T-helper 17 cell (primary cell): ENCODE measurements at regions not wholly inside any gene's neighbourhood (a gene's known extent, or its start where the extent isn't known, plus 50 kb on each side); places are given as distances from the start of the nearest gene placed in this dataset.

Experiments
- ATAC-seq: fragments of 150-1000 bp; cut with Tn5 transposase; 2 replicates; pipeline ENCODE4 v1.10.0; 2021; ENCODE audit warnings: mild to moderate bottlenecking, moderate library complexity
- DNase-seq, 3 donors: peaks; one replicate each; pipeline versions ENCODE4 v3.0.0 to v3.0.0-alpha.2; 2020 to 2021
- H3K9me3 ChIP-seq: one replicate; pipeline ENCODE4 v1.7.0; 2013; ENCODE audit warnings: low read length, mild to moderate bottlenecking; ENCODE audit not compliant: control insufficient read depth, poor library complexity, severe bottlenecking
- H3K27ac Mint-ChIP-seq: one replicate; pipeline ENCODE4 v1.8.0; 2022; ENCODE audit warnings: mild to moderate bottlenecking, moderate library complexity, mixed read lengths
- H3K27me3 Mint-ChIP-seq: one replicate; pipeline ENCODE4 v1.8.0; 2022; ENCODE audit warnings: mixed read lengths
- H3K36me3 Mint-ChIP-seq: one replicate; pipeline ENCODE4 v1.8.0; 2022; ENCODE audit warnings: low read depth, mixed read lengths
- H3K4me1 Mint-ChIP-seq: one replicate; pipeline ENCODE4 v1.8.0; 2022; ENCODE audit warnings: mild to moderate bottlenecking, mixed read lengths
- H3K4me3 Mint-ChIP-seq: one replicate; pipeline ENCODE4 v1.8.0; 2022; ENCODE audit warnings: mild to moderate bottlenecking, moderate library complexity, mixed read lengths

DNA sequence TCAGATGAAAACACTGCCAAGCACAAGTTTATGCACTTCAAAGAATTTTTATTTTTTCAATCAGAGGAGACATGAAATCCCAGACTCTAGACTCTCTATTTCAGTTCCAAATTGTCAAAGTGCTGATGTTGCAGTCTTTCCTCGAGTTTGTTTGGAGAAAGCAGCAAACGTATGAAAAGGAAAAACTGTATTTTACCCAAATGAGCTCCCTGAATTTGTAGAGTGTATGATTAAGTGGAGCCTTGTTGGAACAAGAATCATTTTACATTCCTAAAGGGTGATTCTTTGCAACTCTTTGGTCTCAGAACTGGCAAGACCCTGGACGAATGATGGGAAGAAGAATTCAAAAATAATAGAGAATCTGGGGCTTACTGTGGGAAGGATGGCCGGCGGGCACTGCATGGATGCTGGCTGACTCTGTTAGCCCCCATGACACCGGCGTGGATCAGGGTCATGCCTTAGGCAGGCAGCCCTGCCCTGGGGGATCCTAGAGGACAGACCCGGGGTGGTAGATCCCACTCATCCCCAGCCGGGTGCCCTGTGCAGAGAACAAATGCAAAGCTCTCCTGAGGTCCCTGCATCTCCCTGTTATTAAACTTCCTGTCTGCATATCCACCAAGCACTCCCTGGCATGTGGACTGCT, 207.4 kb downstream of the FNDC1 start:
- H3K27ac Mint-ChIP-seq, result no peak overlapping the region
- H3K9me3 ChIP-seq, result no peaks in the 10 kb centered on the region
- DNase-seq (no peak), ATAC-seq (no peak)
- H3K4me3 Mint-ChIP-seq, result no peak overlapping the region
- H3K4me1 Mint-ChIP-seq, result no peaks in the 10 kb centered on the region
- H3K27me3 Mint-ChIP-seq, result peaks cover 4% of the 10 kb centered on the region
- H3K36me3 Mint-ChIP-seq, result no peaks in the 10 kb centered on the region

DNA sequence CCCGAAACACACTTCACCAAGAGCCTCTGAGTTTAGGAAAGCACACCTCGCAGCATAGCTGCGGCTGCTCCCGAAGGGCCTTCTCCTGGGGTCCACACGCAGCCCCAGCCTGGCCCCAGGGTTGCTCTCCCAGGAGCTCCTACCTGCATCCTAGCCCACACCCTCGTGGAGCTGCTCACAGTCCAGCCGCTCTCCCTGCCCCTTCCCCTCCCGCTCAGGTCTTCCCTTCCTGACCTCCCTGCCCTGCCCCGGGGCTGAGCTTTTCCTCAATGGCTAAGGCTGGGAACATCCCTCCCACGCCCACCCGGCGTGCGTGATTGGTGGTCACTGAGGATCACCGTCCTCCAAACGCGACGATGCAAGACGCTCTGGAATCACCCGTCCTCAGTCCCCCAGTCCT, 205.8 kb downstream of the FNDC1 start:
- no peak for DNase-seq
- no peak for ATAC-seq
- H3K9me3 ChIP-seq, result no peaks in the 10 kb centered on the region
- Mint-ChIP-seq H3K27me3 (no peaks in the 10 kb centered on the region), H3K36me3 (no peaks in the 10 kb centered on the region), H3K27ac (no peak overlapping the region), H3K4me1 (no peaks in the 10 kb centered on the region), H3K4me3 (no peak overlapping the region)

DNA sequence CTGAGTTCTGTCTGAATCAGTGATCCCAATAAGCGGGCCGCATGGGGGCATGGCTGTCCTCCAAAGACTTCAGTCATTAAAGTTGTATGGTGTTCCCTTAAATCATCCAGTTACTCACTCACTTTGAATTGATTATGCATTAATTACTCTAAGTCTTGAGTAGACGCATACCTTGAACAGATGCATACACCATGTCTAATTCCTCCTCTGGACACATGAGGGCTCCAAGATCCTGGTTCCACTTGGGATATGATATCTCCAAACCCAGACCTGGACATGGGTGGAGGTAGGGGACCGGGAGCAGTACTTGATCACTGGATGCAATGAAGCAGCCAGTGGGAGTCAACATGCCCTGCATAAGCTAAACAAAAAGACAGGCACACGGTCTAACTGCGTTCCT, 204.5 kb downstream of the FNDC1 start:
- Mint-ChIP-seq H3K4me1 (no peaks in the 10 kb centered on the region), H3K36me3 (no peaks in the 10 kb centered on the region), H3K4me3 (no peak overlapping the region), H3K27ac (no peak overlapping the region), H3K27me3 (no peaks in the 10 kb centered on the region)
- ATAC-seq (no peak), DNase-seq (no peak)
- no peaks in the 10 kb centered on the region for H3K9me3 ChIP-seq

DNA sequence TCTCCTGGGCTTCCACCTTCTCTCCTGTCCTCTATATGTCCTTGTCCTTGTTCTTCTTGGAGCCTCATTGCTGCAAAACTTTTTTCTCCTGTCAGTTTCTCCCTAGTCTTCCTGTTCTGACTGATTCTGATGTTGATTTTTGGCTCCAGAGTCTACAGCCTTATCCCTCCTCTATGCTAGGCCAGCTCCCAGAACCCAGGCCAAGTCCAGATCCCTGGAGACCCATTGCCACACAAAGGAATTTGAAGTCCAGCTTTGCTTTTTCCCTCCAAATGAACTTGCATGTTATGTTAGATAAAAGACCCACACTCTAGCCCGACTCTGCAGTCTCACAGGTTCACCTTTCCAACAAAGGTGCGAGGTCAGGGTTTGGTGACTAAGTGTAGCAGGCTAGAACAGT, 203.1 kb downstream of the FNDC1 start:
- ATAC-seq, result no peak
- no peaks in the 10 kb centered on the region for H3K9me3 ChIP-seq
- no peak for DNase-seq
- H3K36me3 Mint-ChIP-seq, result no peaks in the 10 kb centered on the region
- H3K27ac Mint-ChIP-seq, result no peak overlapping the region
- no peak overlapping the region for H3K4me3 Mint-ChIP-seq
- H3K27me3 Mint-ChIP-seq, result no peaks in the 10 kb centered on the region
- no peaks in the 10 kb centered on the region for H3K4me1 Mint-ChIP-seq

DNA sequence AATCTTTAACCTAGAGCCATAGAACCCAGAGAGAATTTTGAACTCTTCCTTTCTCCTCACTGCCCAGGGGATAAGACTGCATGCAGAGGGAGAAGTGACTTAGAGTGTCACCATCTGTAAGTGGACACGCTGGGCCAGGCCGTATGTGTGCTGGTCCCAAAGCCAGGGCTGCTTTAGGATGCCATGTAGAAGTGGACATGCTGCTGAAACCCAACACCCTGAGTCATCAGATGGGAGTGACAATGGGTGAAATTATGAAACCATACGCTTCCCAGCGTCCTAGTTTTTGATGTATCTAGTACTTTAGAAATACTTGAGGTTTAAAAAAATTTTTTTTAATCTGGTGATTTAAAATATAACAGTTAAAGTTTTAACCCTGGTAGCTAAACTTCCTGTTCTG, 191.1 kb downstream of the FNDC1 start:
- ATAC-seq (no peak), DNase-seq (no peak)
- Mint-ChIP-seq H3K4me1 (no peaks in the 10 kb centered on the region), H3K4me3 (no peak overlapping the region), H3K36me3 (no peaks in the 10 kb centered on the region), H3K27me3 (peaks cover 44% of the 10 kb centered on the region), H3K27ac (no peak overlapping the region)
- no peaks in the 10 kb centered on the region for H3K9me3 ChIP-seq

DNA sequence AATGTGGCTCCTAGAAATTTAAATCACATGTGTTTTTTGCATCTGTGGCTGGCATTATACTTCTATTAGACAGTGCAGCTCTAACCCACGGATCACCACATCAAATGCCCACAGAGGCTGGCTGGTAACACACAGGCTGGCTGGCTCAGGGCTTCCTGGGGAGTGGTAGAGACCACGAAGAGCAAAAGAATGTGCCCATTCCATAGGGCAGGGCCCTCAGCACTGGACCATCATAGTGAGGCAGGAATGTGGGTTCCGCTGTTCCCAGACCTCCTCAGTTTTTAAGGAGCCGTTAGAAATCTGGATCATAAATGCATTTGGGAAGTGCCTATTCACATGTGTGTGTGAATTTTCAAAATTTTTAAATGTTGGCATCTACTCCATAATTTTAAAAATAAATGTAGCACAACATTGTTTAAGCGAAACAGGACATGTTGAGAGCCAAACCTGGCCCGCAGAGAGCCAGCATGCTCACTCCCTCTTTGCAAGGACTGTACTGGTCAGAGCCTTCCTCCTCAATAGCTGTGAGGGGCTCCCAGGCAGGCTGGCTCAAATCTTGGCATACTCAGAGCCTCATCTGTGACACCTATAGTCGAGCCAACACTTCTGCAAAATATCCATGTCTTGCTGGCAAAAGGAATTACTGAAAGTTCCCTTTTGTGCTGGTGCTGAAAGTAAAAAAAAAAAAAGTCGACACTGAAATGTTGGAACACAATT, 190.5 kb downstream of the FNDC1 start:
- H3K27me3 Mint-ChIP-seq, result peaks cover 46% of the 10 kb centered on the region
- H3K27ac Mint-ChIP-seq, result no peak overlapping the region
- H3K9me3 ChIP-seq, result no peaks in the 10 kb centered on the region
- H3K36me3 Mint-ChIP-seq, result no peaks in the 10 kb centered on the region
- no peaks in the 10 kb centered on the region for H3K4me1 Mint-ChIP-seq
- DNase-seq (no peak), ATAC-seq (no peak)
- H3K4me3 Mint-ChIP-seq, result no peak overlapping the region

DNA sequence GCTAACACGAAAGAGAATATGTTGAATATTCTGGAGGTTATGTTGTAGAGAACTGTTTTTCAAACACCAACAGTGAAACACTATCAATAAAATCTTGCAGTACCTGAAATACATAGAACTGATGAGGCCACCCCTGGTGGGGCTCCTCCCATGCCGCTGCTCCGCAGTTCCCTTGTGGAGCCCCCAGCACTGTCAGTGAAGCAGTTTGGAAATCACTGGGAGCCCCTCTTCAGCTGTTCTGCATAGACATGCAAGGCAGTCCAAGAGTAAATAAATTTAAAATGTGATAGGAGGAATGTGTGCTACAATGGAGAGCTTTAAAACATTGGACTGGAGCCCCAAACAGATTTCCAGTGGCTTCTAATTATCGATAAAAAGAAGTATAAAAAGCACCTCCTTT, 189.4 kb downstream of the FNDC1 start:
- no peak overlapping the region for H3K27ac Mint-ChIP-seq
- no peaks in the 10 kb centered on the region for H3K9me3 ChIP-seq
- H3K4me3 Mint-ChIP-seq, result no peak overlapping the region
- DNase-seq (no peak), ATAC-seq (no peak)
- H3K36me3 Mint-ChIP-seq, result no peaks in the 10 kb centered on the region
- H3K27me3 Mint-ChIP-seq, result peaks cover 42% of the 10 kb centered on the region
- no peaks in the 10 kb centered on the region for H3K4me1 Mint-ChIP-seq

DNA sequence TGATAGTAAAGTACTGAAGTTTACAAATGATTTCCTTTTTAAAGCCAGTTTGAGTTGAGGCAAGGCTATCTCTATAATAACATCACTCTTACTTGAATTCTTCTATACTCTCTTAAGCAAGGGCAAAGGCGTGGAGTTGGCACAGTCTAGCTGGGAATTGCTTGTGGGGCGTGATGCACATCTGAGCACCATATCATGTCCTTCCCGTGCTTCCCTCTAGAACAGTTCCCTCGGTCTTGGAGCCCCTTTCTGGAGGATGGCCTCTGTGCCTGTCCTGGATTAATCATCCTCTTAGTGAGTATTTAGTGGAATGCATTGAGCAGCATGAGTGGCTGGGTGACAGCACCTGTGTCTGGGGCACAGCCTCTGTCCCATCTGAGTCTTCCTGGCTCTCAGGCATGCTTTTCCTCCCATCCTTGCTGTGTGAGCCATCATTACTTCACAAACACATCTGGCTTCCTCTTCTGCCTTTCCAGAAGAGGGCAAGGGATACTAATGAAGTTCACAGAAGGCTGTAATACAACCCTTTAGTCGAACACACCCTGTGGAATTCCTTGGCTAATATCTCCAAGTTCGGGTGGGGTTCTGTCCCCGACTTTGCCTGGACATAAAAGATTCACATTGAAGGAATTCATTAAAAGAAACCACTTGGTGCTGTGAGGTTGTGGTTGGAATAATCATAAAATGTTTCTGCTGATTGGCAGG, 188.2 kb downstream of the FNDC1 start:
- Mint-ChIP-seq H3K36me3 (no peaks in the 10 kb centered on the region), H3K27me3 (peaks cover 42% of the 10 kb centered on the region), H3K4me1 (no peaks in the 10 kb centered on the region), H3K27ac (no peak overlapping the region), H3K4me3 (no peak overlapping the region)
- H3K9me3 ChIP-seq, result no peaks in the 10 kb centered on the region
- DNase-seq, result no peak
- ATAC-seq, result no peak

DNA sequence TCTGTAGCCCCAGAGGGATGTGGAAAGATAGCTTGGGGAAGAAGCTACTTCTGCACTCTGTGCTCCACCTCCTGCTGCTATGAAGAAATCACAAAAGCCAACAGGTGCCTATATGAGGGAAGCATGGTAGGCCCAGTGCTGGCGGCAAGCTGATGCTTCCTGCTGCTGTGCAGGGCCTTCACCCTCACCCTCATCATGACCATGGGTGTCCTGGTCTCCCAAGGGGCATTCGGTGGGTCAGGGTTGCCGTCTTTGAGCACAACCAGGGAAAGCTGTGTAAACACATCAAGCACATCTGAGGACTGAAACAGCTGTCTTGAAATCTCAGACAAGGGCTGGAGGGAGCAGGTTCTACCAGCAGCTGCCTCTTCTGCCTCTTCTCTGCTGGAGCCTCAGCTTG, 184.0 kb downstream of the FNDC1 start:
- no peak for ATAC-seq
- Mint-ChIP-seq H3K36me3 (no peaks in the 10 kb centered on the region), H3K4me1 (no peaks in the 10 kb centered on the region), H3K4me3 (no peak overlapping the region), H3K27me3 (peaks cover 57% of the 10 kb centered on the region), H3K27ac (no peak overlapping the region)
- H3K9me3 ChIP-seq, result no peaks in the 10 kb centered on the region
- no peak for DNase-seq

DNA sequence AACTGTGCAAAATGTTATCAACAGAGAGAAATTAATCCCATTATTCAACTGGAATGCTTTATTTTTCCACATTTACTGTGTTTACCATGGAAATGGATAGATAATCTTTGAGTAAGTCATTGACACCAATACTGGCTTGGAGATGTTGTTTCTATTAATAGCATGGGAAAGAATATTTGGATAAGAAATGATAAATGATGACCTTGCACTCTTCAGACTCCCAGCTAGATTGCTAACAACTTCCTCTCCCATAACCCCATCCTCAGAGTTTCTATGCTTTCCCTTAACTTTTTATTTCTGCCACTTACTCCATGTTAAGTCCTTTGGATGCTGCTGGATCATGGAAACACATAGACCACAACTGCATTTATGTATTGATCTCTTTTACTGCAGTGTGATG, 182.5 kb downstream of the FNDC1 start:
- DNase-seq (no peak), ATAC-seq (no peak)
- Mint-ChIP-seq H3K4me3 (no peak overlapping the region), H3K27ac (no peak overlapping the region), H3K36me3 (no peaks in the 10 kb centered on the region), H3K4me1 (no peaks in the 10 kb centered on the region), H3K27me3 (peaks cover 45% of the 10 kb centered on the region)
- no peaks in the 10 kb centered on the region for H3K9me3 ChIP-seq

DNA sequence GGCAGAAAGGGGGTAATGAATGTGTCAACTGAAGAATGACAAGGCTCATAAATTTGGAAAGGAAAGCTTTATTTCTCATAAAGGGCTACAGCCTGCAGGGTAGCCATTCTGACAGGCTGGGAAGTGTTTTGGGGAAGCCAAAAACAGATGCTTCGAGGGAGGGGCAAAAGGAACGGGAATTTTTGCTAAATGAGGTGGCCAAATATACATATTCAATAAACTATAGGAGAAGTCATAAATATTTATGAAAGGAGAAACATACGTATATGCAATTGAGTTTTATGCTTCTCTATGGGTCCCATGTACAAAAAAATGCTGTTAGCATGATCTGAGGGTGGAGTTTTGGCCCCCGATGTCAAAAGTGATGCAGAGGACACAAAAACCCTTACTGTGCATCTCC, 180.7 kb downstream of the FNDC1 start:
- no peaks in the 10 kb centered on the region for H3K9me3 ChIP-seq
- DNase-seq (no peak), ATAC-seq (no peak)
- peaks cover 29% of the 10 kb centered on the region for H3K27me3 Mint-ChIP-seq
- H3K27ac Mint-ChIP-seq, result no peak overlapping the region
- H3K36me3 Mint-ChIP-seq, result no peaks in the 10 kb centered on the region
- H3K4me1 Mint-ChIP-seq, result no peaks in the 10 kb centered on the region
- no peak overlapping the region for H3K4me3 Mint-ChIP-seq

DNA sequence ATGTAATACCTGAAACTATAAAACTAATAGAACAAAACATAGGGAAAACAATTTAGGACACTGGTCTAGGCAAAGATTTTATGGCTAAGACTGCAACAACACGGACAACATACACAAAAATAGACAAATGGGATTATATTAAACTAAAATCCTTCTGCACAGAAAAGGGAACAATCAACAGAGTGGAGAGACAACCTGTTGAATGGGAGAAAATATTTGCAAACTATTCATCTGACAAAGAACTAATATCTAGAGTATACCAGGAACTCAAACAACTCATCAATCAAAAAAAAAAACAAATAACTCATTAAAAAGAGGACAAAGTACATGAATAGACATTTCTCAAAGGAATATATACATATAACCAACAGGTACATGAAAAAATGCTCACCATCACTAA, 174.5 kb downstream of the FNDC1 start:
- H3K9me3 ChIP-seq, result no peaks in the 10 kb centered on the region
- Mint-ChIP-seq H3K4me1 (no peaks in the 10 kb centered on the region), H3K36me3 (no peaks in the 10 kb centered on the region), H3K4me3 (no peak overlapping the region), H3K27me3 (peaks cover 1% of the 10 kb centered on the region), H3K27ac (no peak overlapping the region)
- DNase-seq (no peak), ATAC-seq (no peak)

DNA sequence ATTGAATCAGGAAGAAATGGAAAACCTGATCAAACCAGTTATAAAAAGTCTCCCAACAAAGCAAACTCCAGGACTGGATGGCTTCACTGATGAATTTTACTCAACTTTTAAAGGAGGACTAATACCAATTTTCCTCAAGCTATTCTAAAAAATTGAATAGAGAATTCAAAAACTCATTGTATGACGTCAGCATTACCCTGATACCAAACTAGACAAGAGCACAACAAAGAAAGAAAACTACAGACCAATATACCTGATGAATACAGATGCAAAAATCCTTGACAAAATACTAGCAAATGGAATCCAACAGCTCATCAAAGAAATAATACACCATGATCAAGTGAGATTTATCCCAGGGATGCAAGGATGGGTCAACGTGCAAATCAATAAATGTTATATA, 172.9 kb downstream of the FNDC1 start:
- Mint-ChIP-seq H3K36me3 (no peaks in the 10 kb centered on the region), H3K27me3 (no peaks in the 10 kb centered on the region), H3K27ac (no peak overlapping the region), H3K4me1 (no peaks in the 10 kb centered on the region), H3K4me3 (no peak overlapping the region)
- H3K9me3 ChIP-seq, result no peaks in the 10 kb centered on the region
- DNase-seq (no peak), ATAC-seq (no peak)

DNA sequence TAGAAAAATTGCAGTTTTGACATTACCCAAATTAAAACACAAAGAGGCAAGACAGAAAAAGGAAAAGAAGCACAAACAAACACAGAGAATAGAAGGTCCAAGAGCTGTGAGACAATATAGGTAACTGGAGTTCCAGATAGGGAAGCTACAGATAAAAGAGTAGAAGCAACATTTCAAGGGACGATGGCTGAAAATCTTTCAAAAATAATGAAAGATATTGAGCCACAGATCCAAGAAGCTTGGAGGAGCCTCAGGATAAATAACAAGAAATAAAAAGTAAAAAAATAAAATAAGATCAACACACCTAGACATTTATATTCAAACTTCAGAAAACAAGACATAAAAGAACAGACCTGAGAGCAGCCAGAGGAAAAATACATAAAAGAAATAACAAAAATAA, 164.9 kb downstream of the FNDC1 start:
- H3K36me3 Mint-ChIP-seq, result no peaks in the 10 kb centered on the region
- no peak for ATAC-seq

More for the DNA sequence above, 164.9 kb downstream of the FNDC1 start:
- Mint-ChIP-seq H3K4me1 (no peaks in the 10 kb centered on the region), H3K27ac (no peak overlapping the region), H3K27me3 (peaks cover 16% of the 10 kb centered on the region), H3K4me3 (no peak overlapping the region)
- no peak for DNase-seq
- no peaks in the 10 kb centered on the region for H3K9me3 ChIP-seq
